T-helper 2 cell treated with Interferon-gamma antibody and Interleukin-4, amounts not matched to agents 100 ng/mL and 5 ng/mL, for 36 hours (primary cell): ENCODE measurements at regions not wholly inside any gene's neighbourhood (a gene's known extent, or its start where the extent isn't known, plus 50 kb on each side); places are given as distances from the start of the nearest gene placed in this dataset.
"Not testable (repeated sequence)": the region's sequence is repeated elsewhere in the genome, so short reads cannot be mapped to it uniquely, and the experiment has no call there.

ENCODE experiments used
- intact Hi-C: fragments of 100-400 bp; cut with micrococcal nuclease; formaldehyde crosslinking; loops from one replicate; pipeline ENCODE4 v1.15.1; 2023

DNA sequence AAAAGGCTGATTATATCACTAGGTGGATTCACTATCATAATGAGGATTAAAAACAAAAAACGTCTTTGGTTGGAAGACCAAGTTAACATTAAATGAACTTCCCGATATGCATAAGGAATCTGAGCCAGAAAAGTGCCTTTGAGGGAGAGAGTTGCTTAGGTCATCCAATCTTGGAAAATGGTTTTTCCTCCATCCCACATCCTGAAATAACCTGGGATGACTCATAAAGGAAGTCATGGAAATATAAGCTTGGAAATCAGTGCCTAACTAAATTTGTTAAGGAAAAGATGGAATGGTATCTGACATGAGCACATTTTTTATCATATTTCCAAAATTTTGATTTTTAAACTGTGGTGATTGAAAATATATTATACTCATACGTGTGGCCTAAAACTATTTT lies 66.0 kb downstream of the KBTBD8 start:
- intact Hi-C loops = no loop called here

DNA sequence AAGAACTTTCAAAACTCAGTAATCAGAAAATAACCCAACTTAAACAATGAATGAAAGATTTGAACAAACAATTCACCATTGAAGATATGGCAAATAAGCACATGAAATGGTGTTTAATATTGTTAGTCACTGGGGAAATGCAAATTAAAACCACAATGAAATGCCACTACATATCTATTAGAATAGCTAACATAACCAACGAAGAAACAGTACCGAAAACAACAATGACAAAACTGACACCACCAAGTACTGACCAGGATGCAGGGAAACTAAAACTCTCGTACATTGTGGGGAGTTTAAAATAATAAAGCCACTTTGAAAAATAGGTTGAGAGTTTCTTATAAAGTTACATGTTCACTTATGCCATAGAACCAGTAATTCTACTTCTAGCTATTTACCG lies 69.1 kb downstream of the KBTBD8 start:
- intact Hi-C loops = no loop called here

DNA sequence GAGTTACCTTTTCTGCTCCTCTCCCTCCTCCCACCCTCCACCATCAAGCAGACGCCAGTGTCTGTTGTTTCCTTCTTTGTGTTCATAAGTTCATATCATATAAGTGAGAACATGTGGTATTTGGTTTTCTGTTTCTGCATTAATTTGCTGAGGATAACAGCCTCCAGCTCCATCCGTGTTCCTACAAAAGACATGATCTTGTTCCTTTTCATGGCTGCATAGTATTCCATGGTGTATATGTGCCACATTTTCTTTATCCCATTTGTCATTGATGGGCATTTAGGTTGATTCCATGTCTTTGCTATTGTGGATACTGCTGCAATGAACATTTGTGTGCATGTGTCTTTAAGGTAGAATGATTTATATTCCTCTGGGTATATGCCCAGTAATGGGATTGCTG lies 74.5 kb downstream of the KBTBD8 start:
- intact Hi-C loops = not testable (repeated sequence)

- intact Hi-C loops = no loop called here
Measured at GRCh38 chr3:67073812-67074211, 75.7 kb downstream of the KBTBD8 start.

- intact Hi-C loops = no loop called here
Measured at GRCh38 chr3:67075295-67075694, 77.2 kb downstream of the KBTBD8 start.

- intact Hi-C loops = no loop called here
Measured at GRCh38 chr3:67076607-67077006, 78.5 kb downstream of the KBTBD8 start.

DNA sequence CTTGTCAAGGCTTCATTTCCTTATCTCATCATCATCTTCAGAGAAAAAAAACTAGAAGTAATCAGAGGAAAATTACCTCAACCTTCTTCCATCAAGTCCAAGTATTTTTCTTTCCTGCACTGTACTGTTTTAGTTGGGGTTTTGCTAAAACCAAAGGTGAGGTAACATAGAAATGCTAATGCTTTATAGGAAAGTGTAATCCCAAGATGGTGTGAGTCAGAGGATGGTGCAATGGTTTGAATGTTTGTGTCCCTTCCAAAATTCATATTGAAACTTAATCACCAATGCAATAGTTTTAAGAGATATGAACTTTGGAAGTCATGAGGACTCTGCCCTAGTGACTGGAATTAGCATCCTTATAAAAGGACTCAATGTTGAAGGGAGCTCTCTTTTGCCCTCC lies 79.5 kb downstream of the KBTBD8 start:
- intact Hi-C loops = no loop called here

DNA sequence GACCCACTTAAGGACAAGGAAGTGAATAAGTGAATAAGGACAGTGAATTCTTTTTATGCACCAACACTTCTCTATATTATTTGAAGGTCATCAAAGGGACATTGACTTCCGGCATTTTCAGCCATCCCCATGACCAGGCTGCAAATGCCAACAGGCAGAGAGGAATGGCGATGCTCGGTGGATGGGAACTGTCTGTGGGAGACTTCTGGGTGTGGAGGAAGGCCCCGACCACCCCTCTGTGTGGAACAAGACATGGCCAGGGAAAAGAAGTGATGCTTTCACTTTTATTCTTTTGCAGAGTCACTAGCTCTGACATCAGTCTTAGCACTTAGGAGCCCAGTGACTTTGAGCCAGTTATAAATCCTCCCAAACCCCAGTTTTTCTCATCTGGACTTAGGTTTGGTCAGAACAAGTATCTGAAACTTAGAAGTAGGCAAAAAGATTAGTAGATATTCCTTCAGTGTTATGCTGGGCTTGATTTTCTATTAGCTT lies 84.5 kb downstream of the KBTBD8 start:
- intact Hi-C loops = loop anchor here (1.0 to 10.0 kb wide), 2 partner anchors 84 to 572 kb away; partner anchors contain the start of genes KBTBD8 and SUCLG2

DNA sequence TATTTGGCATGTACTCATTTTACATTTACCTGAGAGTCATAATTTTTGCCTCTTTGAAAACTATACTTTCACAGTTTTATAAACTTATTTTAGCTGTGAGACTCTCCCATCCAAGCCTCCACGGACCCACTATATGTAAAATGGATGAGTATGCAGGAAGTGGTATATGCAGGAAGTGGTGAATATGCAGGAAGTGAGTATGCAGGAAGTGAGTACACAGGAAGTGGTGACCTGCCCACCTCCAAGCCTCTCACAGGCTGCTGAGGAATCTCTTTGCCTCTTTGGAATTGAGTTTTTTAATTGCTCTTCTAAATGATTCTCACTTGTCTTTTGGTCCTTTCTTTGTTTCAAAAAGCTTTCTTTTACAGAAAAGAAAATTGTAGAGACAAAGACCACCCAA lies 85.2 kb downstream of the KBTBD8 start:
- intact Hi-C loops = loop anchor here (1.0 to 10.0 kb wide), 2 partner anchors 85 to 572 kb away; partner anchors contain the start of genes KBTBD8 and SUCLG2

DNA sequence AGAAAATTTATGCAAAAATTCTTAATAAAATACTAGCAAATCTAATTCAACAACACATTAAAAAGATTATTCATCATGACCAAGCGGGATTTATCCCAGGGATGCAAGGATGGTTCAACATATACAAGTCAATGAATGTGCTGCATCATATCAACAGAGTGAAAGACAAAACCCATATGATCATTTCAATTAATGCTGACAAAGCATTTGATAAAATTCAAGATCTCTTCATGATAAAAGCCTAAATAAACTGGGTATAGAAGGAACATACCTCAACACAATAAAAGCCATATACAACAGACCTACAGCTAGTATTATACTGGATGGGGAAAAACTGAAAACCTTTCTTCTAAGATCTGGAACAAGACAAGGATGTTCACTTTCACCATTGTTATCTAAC lies 89.7 kb downstream of the KBTBD8 start:
- intact Hi-C loops = loop anchor here (10.0 kb wide), 1 partner anchor 567 kb away; the partner anchor contains the start of gene SUCLG2

DNA sequence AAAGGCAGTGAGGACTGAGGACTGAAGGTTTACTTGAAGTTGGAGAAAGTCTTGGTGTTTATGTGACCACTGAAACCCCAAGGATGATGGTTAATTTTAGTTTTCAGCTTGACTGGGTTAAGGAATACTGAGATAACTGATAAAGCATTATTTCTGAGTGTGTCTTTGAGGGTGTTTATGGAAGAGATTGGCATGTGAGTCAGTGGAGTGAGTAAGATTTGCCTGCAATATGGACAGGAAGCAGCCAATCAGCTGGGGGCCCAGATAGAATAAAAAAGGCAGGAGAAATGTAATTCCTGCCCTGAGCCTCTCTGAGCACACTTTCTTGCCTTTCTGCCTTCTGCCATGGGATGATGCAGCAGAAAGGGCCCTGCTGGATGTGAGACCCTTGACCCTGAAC lies 92.4 kb downstream of the KBTBD8 start:
- intact Hi-C loops = no loop called here

DNA sequence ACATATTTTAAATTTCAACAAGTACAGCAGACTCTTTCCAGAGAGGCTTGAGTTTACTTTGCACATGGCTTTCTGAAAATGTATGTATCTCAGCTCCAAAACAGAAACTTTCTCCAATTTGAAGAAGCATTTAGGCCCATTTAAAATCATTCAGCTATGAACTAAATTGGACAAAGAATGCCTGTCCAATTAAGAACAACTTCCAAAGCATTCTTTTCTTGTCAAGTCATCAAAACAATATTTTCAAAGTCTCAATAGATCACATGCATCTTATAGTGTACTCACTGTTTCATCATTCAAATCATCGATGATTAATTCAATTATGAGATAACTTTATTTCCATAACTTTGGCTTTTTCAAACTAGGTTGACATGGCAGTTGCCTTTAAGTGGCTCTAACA lies 95.2 kb downstream of the KBTBD8 start:
- intact Hi-C loops = no loop called here

DNA sequence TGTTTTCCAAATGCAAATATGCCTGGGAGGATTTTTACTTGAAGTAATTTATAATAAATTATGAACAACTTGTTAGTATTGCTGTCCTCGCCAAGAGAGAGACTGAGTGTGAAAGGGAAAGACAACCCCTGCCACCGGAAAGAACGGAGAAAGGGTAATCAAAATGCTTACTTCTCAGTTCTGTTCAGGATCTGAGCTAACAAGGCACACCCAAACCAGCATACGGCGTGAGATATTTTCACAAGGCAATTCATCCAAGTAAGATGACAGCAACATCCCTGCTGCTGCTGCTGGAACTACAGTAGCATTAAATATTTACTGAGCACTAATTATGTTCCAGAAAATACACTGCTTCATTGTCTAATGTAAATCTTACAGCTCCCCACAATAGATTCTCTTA lies 96.1 kb downstream of the KBTBD8 start:
- intact Hi-C loops = no loop called here

DNA sequence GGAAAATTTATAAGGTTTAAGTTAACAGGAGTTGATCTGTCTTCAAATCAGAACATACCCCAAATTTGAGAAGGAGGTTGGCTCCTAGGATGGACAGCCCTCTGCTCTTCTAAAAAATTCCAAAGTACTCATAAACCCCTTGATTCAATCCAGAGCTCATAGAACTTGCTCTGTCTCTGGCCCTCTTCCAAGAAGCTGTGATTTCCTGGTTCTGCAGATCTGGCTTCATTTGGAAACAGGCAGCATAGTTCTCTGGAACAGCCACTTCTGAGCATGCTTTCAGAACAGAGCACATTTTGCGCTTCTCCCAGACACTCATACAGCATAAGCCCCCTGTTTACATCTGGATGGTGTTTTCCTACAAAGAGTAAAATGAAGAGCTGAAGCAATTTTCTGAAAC lies 96.7 kb downstream of the KBTBD8 start:
- intact Hi-C loops = no loop called here

GRCh38 chr3:67104388-67104787 lies 106.3 kb downstream of the KBTBD8 start:
- intact Hi-C loops = no loop called here

- intact Hi-C loops = no loop called here
Measured at GRCh38 chr3:67106874-67107273, 108.8 kb downstream of the KBTBD8 start.

- intact Hi-C loops = loop anchor here (1.0 to 5.0 kb wide), 2 partner anchors 248 to 1767 kb away; no protein-coding TSS in a partner anchor
Measured at GRCh38 chr3:67109651-67110204, 111.6 kb downstream of the KBTBD8 start.

DNA sequence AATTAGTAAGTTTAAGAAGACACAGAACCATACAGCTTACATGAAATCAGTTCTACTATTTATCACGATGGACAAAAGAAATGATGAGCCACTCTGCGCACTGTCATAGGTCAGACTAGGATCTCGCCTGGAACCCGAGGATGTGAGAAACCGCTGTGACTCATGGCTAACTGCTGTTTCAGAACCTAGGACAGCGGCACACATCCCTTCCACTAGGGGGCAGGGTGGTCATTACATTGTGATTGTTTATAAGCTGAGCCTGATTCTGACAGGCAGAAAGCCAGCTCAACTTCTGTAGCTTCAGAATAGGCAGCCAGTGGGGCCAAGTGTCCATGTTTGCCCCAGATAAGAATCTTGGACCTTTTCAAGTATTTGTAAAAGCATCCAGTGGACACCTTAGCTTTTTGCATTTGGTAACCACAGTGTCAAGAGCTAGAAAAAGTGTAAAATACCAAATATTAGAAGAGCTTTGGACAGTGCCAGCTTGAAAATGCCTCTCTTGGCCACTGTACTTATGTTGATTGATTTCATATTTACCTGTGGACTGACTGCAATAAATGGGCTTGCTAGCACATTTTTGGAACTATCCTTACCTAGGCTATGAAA lies 115.8 kb downstream of the KBTBD8 start:
- intact Hi-C loops = loop anchor here (1.0 to 5.0 kb wide), 4 partner anchors 141 to 1762 kb away; no protein-coding TSS in a partner anchor

DNA sequence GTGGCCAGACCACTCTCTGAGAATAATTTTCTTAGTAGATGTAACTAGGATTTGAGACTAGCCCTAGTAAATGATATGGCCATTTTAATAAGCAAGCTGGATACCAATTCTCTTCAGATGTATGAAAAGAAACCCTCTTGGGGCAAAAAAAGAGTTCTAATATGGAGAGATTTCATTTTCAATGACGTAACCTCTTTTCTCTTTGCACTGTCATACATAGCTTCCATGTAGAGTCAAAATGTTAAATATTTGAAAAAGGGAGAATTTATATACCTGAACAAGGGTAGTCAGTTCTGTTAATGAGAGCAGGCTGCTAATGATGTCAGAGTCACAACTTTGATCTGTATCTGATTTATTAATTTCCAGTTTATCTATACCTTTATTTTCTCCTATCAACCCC lies 120.0 kb downstream of the KBTBD8 start:
- intact Hi-C loops = no loop called here

DNA sequence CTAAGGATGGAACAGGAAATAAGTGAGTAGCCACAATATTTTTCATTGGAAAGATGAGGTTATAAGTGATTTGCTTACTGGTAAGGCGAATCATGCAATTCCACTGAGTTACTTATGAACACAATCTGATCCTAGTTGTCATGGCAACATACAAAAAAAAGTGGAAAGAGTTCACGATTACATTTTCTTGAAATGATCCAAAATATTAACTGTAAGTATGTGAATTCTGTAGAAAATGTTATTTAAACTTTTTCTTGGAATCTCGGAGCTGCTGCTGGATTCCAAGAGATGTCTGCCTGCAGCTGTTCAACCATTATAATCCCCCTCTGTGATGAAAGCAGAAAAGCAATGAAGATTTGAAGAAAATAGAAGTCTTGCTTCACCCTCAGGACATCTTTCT lies 120.5 kb downstream of the KBTBD8 start:
- intact Hi-C loops = no loop called here

GRCh38 chr3:67123914-67124313 lies 125.8 kb downstream of the KBTBD8 start:
- intact Hi-C loops = no loop called here

DNA sequence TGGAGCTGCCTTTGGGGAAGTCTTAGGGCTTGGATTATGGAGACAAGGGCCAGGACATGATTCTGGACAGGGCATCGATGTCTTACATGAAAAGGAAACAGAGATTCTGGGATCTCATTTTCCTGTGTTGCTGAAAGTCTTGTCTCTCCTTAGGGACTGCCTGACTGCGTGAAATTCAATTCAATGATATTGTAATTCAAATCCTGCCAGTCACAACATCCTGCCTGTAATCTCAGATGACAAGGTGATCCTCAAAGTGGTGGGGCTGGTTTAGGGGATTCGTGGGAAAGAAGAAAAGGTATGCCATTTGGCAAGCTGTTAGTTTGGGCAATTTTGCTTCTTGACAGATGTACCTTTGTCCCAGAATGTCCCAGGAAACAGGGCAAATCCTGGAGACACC lies 129.1 kb downstream of the KBTBD8 start:
- intact Hi-C loops = no loop called here

DNA sequence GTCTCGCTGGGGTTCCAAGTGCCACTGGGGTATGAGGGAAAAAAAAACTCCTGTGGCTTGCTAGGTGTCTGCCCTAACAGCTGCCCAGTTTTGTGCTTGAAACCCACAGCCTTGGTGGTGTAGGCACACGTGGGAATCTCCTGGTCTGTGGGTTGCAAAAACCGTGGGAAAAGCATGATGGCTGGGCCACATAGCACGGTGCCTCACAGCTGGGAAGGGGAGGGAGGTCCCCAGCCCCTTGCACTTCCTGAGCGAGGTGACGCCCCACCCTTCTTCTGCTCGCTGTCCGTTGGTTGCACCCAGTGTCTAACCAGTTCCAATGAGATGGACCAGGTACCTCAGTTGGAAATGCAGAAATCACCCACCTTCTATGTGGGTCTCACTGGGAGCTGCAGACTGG lies 144.3 kb downstream of the KBTBD8 start:
- intact Hi-C loops = no loop called here
